Astrocyte of the cerebellum (primary cell): ENCODE measurements at regions not wholly inside any gene's neighbourhood (a gene's known extent, or its start where the extent isn't known, plus 50 kb on each side); places are given as distances from the start of the nearest gene placed in this dataset.

ENCODE experiments used
- DNase-seq: peaks from one replicate; pipeline ENCODE4 v3.0.0-alpha.2; 2011; ENCODE audit warnings: low read depth
- H3K4me3 ChIP-seq: 2 replicates; pipeline ENCODE4 v1.5.1; 2011; ENCODE audit warnings: mild to moderate bottlenecking, low read depth, low read length, moderate library complexity
- in situ Hi-C: cut with HindIII; loops from 2 replicates; pipeline ENCODE4 v1.10.0; 2017; ENCODE audit warnings: low sequenced_read_pairs
- TF ChIP-seq, protein P1 (sequence below): IDR thresholded peaks from 2 replicates; pipeline ENCODE4 v1.5.1; 2012; ENCODE audit warnings: low read length, low read depth, moderate library complexity, mild to moderate bottlenecking; ENCODE audit errors: missing control alignments

- DNase-seq, result no peak
- in situ Hi-C loops, result no loop called here
Observed at GRCh38 chr1:118786454-118787155, 201.5 kb downstream of the TBX15 start.

GRCh38 chr1:118785246-118785645 lies 202.9 kb downstream of the TBX15 start:
- H3K4me3 ChIP-seq, result no peak overlapping the region
- DNase-seq, result peak; percentile 18
- in situ Hi-C loops, result no loop called here
- TF ChIP-seq, protein P1, sequence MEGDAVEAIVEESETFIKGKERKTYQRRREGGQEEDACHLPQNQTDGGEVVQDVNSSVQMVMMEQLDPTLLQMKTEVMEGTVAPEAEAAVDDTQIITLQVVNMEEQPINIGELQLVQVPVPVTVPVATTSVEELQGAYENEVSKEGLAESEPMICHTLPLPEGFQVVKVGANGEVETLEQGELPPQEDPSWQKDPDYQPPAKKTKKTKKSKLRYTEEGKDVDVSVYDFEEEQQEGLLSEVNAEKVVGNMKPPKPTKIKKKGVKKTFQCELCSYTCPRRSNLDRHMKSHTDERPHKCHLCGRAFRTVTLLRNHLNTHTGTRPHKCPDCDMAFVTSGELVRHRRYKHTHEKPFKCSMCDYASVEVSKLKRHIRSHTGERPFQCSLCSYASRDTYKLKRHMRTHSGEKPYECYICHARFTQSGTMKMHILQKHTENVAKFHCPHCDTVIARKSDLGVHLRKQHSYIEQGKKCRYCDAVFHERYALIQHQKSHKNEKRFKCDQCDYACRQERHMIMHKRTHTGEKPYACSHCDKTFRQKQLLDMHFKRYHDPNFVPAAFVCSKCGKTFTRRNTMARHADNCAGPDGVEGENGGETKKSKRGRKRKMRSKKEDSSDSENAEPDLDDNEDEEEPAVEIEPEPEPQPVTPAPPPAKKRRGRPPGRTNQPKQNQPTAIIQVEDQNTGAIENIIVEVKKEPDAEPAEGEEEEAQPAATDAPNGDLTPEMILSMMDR, result no peak

More at GRCh38 chr1:118786454-118787155, 201.5 kb downstream of the TBX15 start:
- no peak overlapping the region for H3K4me3 ChIP-seq
- TF ChIP-seq, protein P1, result no peak

DNA sequence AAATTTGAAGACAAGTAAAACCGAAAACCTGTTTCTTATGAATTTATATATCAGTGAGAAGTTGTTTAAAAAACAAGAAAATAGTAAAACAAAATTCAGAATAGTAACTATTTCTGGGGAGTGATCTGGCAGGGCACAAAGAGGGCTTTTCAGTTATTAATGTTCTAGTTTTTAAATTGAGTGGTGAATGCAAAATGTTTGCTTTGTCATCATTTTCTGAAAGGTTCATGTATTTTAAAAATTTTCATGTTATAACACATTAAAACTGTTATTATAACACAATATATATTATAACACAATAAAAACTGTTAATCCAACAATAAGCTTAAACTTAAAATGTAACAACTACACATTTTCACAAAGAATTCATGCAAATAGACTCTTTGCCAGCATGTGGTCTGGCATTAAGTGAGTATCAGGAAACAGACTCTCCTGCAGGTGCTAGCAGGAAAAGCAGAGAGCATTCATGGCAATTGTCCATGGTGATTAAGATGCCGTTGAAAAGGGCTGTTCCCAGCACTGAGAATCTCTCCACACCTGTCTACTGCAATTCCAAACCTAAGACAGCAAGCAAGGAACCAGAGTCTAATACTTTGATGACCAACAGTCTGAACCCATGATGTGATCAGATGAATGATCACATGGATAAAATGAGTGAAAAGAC lies 204.9 kb downstream of the TBX15 start:
- no peak overlapping the region for H3K4me3 ChIP-seq
- TF ChIP-seq, protein P1, result no peak
- in situ Hi-C loops, result no loop called here
- no peak for DNase-seq

- no peak for DNase-seq
- in situ Hi-C loops, result no loop called here
- no peak overlapping the region for H3K4me3 ChIP-seq
- TF ChIP-seq, protein P1, result no peak
Observed at GRCh38 chr1:118773656-118774055, 214.5 kb downstream of the TBX15 start.

DNA sequence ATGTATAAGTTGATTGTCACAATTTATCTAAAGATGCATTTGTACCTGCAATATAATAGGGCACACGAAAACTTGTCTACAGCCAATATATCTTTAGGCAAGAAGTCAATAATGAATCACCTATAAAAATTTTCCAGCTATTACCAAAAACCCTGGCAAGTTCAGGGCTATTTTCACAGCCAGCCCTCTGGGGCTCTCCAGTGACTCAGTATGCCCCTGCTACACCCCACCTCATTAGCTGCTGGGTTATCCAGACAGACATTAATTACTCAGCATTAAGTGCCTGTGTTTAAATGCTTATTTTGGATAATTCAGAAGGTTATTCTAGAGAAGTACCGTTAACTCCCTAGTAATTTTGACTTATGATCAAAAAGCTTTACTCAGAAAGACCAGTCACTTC lies 220.2 kb downstream of the TBX15 start:
- TF ChIP-seq, protein P1, result no peak
- DNase-seq, result no peak
- H3K4me3 ChIP-seq, result no peak overlapping the region
- in situ Hi-C loops, result no loop called here

GRCh38 chr1:118753976-118754375 lies 234.2 kb downstream of the TBX15 start:
- TF ChIP-seq, protein P1, result no peak
- in situ Hi-C loops, result no loop called here
- no peak for DNase-seq
- no peak overlapping the region for H3K4me3 ChIP-seq
